H9 (cell line): ENCODE measurements at regions not wholly inside any gene's neighbourhood (a gene's known extent, or its start where the extent isn't known, plus 50 kb on each side); places are given as distances from the start of the nearest gene placed in this dataset.

ENCODE experiments used
- DNase-seq: peaks from one replicate; pipeline ENCODE4 v3.0.0-alpha.2; 2017
- H2AFZ ChIP-seq: one replicate; pipeline ENCODE4 v1.6.1; 2013; ENCODE audit warnings: mild to moderate bottlenecking, low read length, control low read depth, moderate library complexity
- H2AK5ac ChIP-seq: 2 replicates; pipeline ENCODE4 v1.6.1; 2013; ENCODE audit warnings: low read length, control low read depth, mixed read lengths; ENCODE audit not compliant: insufficient read length
- H2BK120ac ChIP-seq: one replicate; pipeline ENCODE4 v1.6.1; 2013; ENCODE audit warnings: low read depth, mild to moderate bottlenecking, low read length, control low read depth, inconsistent platforms; ENCODE audit not compliant: poor library complexity, severe bottlenecking
- H2BK12ac ChIP-seq: 2 replicates; pipeline ENCODE4 v1.6.1; 2013; ENCODE audit warnings: low read length, control low read depth, mixed read lengths, low read depth; ENCODE audit not compliant: insufficient read length
- H2BK15ac ChIP-seq: 2 replicates; pipeline ENCODE4 v1.6.1; 2013; ENCODE audit warnings: low read depth, low read length, control low read depth
- H2BK20ac ChIP-seq: one replicate; pipeline ENCODE4 v1.6.1; 2013; ENCODE audit warnings: low read depth, mild to moderate bottlenecking, low read length, control low read depth, inconsistent platforms; ENCODE audit not compliant: poor library complexity, severe bottlenecking
- H2BK5ac ChIP-seq: 2 replicates; pipeline ENCODE4 v1.6.1; 2013; ENCODE audit warnings: low read length, control low read depth, mixed read lengths; ENCODE audit not compliant: insufficient read length
- H3K14ac ChIP-seq: 2 replicates; pipeline ENCODE4 v1.6.1; 2013; ENCODE audit warnings: low read length, control low read depth; ENCODE audit not compliant: insufficient read depth
- H3K18ac ChIP-seq: 2 replicates; pipeline ENCODE4 v1.6.1; 2013; ENCODE audit warnings: low read depth, mild to moderate bottlenecking, mixed read lengths, low read length, control low read depth; ENCODE audit not compliant: insufficient read length
- H3K23ac ChIP-seq: 2 replicates; pipeline ENCODE4 v1.6.1; 2013; ENCODE audit warnings: low read length, control low read depth, mixed read lengths, low read depth; ENCODE audit not compliant: insufficient read length
- H3K23me2 ChIP-seq: 2 replicates; pipeline ENCODE4 v1.6.1; 2013; ENCODE audit warnings: low read depth, mild to moderate bottlenecking, mixed read lengths, low read length, control low read depth; ENCODE audit not compliant: insufficient read length, poor library complexity, severe bottlenecking
- H3K27ac ChIP-seq: 2 replicates; pipeline ENCODE4 v1.5.1; 2013; ENCODE audit warnings: low read length, control low read depth, mixed read lengths, low read depth; ENCODE audit not compliant: insufficient read length
- H3K27me3 ChIP-seq: 2 replicates; pipeline ENCODE4 v1.6.1; 2013; ENCODE audit warnings: low read length, control low read depth, inconsistent platforms; ENCODE audit not compliant: insufficient read depth
- H3K4ac ChIP-seq: 2 replicates; pipeline ENCODE4 v1.6.1; 2013; ENCODE audit warnings: low read depth, mild to moderate bottlenecking, control low read depth, inconsistent platforms, low read length, moderate library complexity
- H3K4me1 ChIP-seq: 2 replicates; pipeline ENCODE4 v1.6.1; 2013; ENCODE audit warnings: low read length, control low read depth, inconsistent platforms; ENCODE audit not compliant: insufficient read depth
- H3K4me2 ChIP-seq: 2 replicates; pipeline ENCODE4 v1.6.1; 2013; ENCODE audit warnings: low read length, control low read depth, mixed read lengths; ENCODE audit not compliant: insufficient read length, insufficient read depth
- H3K56ac ChIP-seq: 2 replicates; pipeline ENCODE4 v1.6.1; 2013; ENCODE audit warnings: low read depth, mild to moderate bottlenecking, mixed read lengths, low read length, control low read depth; ENCODE audit not compliant: insufficient read length
- H3K79me1 ChIP-seq: 2 replicates; pipeline ENCODE4 v1.6.1; 2013; ENCODE audit warnings: low read depth, mild to moderate bottlenecking, moderate library complexity, low read length, control low read depth, inconsistent platforms; ENCODE audit not compliant: insufficient read depth, poor library complexity, severe bottlenecking
- H3K79me2 ChIP-seq: 2 replicates; pipeline ENCODE4 v1.6.1; 2013; ENCODE audit warnings: low read length, control low read depth, inconsistent platforms; ENCODE audit not compliant: insufficient read depth
- H3K9ac ChIP-seq: 2 replicates; pipeline ENCODE4 v1.6.1; 2013; ENCODE audit warnings: low read length, control low read depth, mixed read lengths; ENCODE audit not compliant: insufficient read length; ENCODE audit errors: extremely low read depth
- H3K9me3 ChIP-seq: one replicate; pipeline ENCODE4 v1.6.1; 2013; ENCODE audit warnings: low read depth, low read length, inconsistent platforms; ENCODE audit not compliant: control insufficient read depth
- H3T11ph ChIP-seq: one replicate; pipeline ENCODE4 v1.6.1; 2013; ENCODE audit warnings: mild to moderate bottlenecking, low read length, control low read depth, inconsistent platforms
- H4K20me1 ChIP-seq: one replicate; pipeline ENCODE4 v1.6.1; 2013; ENCODE audit not compliant: control insufficient read depth, insufficient read length, insufficient read depth
- H4K5ac ChIP-seq: 2 replicates; pipeline ENCODE4 v1.6.1; 2013; ENCODE audit warnings: low read depth, mild to moderate bottlenecking, mixed read lengths, low read length, control low read depth; ENCODE audit not compliant: insufficient read length
- H4K8ac ChIP-seq: replicated peaks from 2 replicates; pipeline ENCODE4 v1.6.1; 2013; ENCODE audit warnings: low read length, control low read depth, mixed read lengths, low read depth; ENCODE audit not compliant: insufficient read length
- H4K91ac ChIP-seq: 2 replicates; pipeline ENCODE4 v1.6.1; 2013; ENCODE audit warnings: low read depth, mild to moderate bottlenecking, moderate library complexity, mixed read lengths, low read length, control low read depth; ENCODE audit not compliant: insufficient read length
- H3K27ac Mint-ChIP-seq, 3 experiments: 2 replicates in 2 of 3; 3 replicates in 1 of 3; pipeline ENCODE4 v1.8.0; 2020 to 2021; ENCODE audit warnings: mixed read lengths in 3 of 3, mild to moderate bottlenecking in 1 of 3, moderate library complexity in 1 of 3
- H3K27me3 Mint-ChIP-seq: 2 replicates; pipeline ENCODE4 v1.8.0; 2021; ENCODE audit warnings: low read depth, mild to moderate bottlenecking, moderate library complexity, mixed read lengths
- H3K36me3 Mint-ChIP-seq, 3 experiments: 2 replicates in 2 of 3; 3 replicates in 1 of 3; pipeline ENCODE4 v1.8.0; 2020 to 2021; ENCODE audit warnings: low read depth in 3 of 3, mixed read lengths in 3 of 3; ENCODE audit not compliant: insufficient read depth in 1 of 3
- H3K4me1 Mint-ChIP-seq, 2 experiments: 2 replicates each; pipeline ENCODE4 v1.8.0; 2020; ENCODE audit warnings: mixed read lengths in 2 of 2
- H3K4me3 Mint-ChIP-seq, 2 experiments: 2 replicates in 1 of 2; 3 replicates in 1 of 2; pipeline ENCODE4 v1.8.0; 2020 to 2021; ENCODE audit warnings: mild to moderate bottlenecking in 2 of 2, mixed read lengths in 2 of 2, moderate library complexity in 1 of 2
- H3K9me3 Mint-ChIP-seq, 2 experiments: 2 replicates in 1 of 2; 3 replicates in 1 of 2; pipeline ENCODE4 v1.8.0; 2020; ENCODE audit warnings: mild to moderate bottlenecking in 2 of 2, mixed read lengths in 2 of 2, moderate library complexity in 1 of 2
- CTCF ChIP-seq: fragments of 200-600 bp; sonication (generic); conservative IDR thresholded peaks from 3 replicates; pipeline ENCODE4 v1.8.0; 2021; ENCODE audit warnings: antibody characterized with exemption, mild to moderate bottlenecking
- WGBS: extraction: QIAGEN DNeasy Blood & Tissue Kit; methylation state at CpG from one replicate; pipeline ENCODE4 v1.1.7; 2013; ENCODE audit warnings: missing lambda C conversion rate, low lambda C conversion rate, mixed read lengths; ENCODE audit not compliant: insufficient read length; ENCODE audit errors: extremely low coverage; 5-methylcytosine and 5-hydroxymethylcytosine counted together

GRCh38 chr1:22380024-22380785 lies 71.4 kb upstream of the ZBTB40 start:
- Mint-ChIP-seq H3K27ac (no peak overlapping the region; a peak in 1 of 7 replicates), H3K27me3 (peaks cover 4% of the 10 kb centered on the region; the same call in 1 of the 2 replicates), H3K36me3 (no peaks in the 10 kb centered on the region), H3K4me3 (no peak overlapping the region), H3K9me3 (no peaks in the 10 kb centered on the region; a peak in 1 of 5 replicates), H3K4me1 (peaks cover 20 to 29% of the 10 kb centered on the region in 2 experiments)
- Histone ChIP-seq H3K56ac (no peak overlapping the region), H3K23me2 (no peaks in the 10 kb centered on the region), H3K14ac (no peak overlapping the region; the same call in 1 of the 2 replicates), H3K4ac (no peak overlapping the region), H3K9me3 (no peaks in the 10 kb centered on the region), H2AK5ac (no peak overlapping the region), H3K9ac (no peak overlapping the region), H3K4me1 (no peaks in the 10 kb centered on the region; the same call in 1 of the 2 replicates), H2BK15ac (no peak overlapping the region), H2BK20ac (no peak overlapping the region), H3K27me3 (no peaks in the 10 kb centered on the region), H4K8ac (no peak overlapping the region), H3K79me2 (no peaks in the 10 kb centered on the region), H2BK5ac (no peak overlapping the region), H3K23ac (no peak overlapping the region), H3K4me2 (no peak overlapping the region), H3K79me1 (no peaks in the 10 kb centered on the region), H4K91ac (no peak overlapping the region), H2BK12ac (no peak overlapping the region), H3K18ac (no peak overlapping the region), H3T11ph (no peak overlapping the region), H2BK120ac (no peak overlapping the region), H4K5ac (no peak overlapping the region), H3K27ac (no peak overlapping the region), H4K20me1 (no peaks in the 10 kb centered on the region), H2AFZ (no peak overlapping the region)
- WGBS, result no CpG with 5 or more reads among the region's 10 CpGs
- 0 out of 3 replicates have a peak, but pooled peaks have one; percentile 19 for TF ChIP-seq CTCF
- DNase-seq, result no peak
